ENCODE measurements at regions not wholly inside any gene's neighbourhood (a gene's known extent, or its start where the extent isn't known, plus 50 kb on each side); places are given as distances from the start of the nearest gene placed in this dataset.

GRCh38 chr4:63348735-63349673, 1060.2 kb downstream of the TECRL start:
- Histone ChIP-seq H3K4me3 (peak overlapping the region in 1 of 2 donors; percentile 51), H3K9me3 (no peaks in the 10 kb centered on the region), H3K27ac (no peak overlapping the region), H3K36me3 (ENCODE audit: low read depth, missing control alignments) (no peaks in the 10 kb centered on the region), H3K4me1 (no peaks in the 10 kb centered on the region), H3K27me3 (no peaks in the 10 kb centered on the region)
- DNase-seq: peak; percentile 14
- intact Hi-C loops (cut with DNase I; ENCODE audit: low total_unique reads): no loop called here
- TF ChIP-seq CTCF (IDR thresholded peaks at IDR 0.05): no peak
- TF ChIP-seq POLR2A (IDR thresholded peaks at IDR 0.05): no peak
- WGBS, 2 donors: 81 to 100% methylated on average over 8 to 56 of the region's 58 CpGs

GRCh38 chr4:63325140-63325539, 1084.1 kb downstream of the TECRL start:
- TF ChIP-seq CTCF (IDR thresholded peaks at IDR 0.05): no peak
- no peak for TF ChIP-seq POLR2A (IDR thresholded peaks at IDR 0.05)
- no peaks in the 10 kb centered on the region for H3K4me1 ChIP-seq
- no peak overlapping the region for H3K4me3 ChIP-seq
- no peaks in the 10 kb centered on the region for H3K9me3 ChIP-seq
- no peak for DNase-seq
- intact Hi-C loops (cut with DNase I; ENCODE audit: low total_unique reads): no loop called here
- no peaks in the 10 kb centered on the region for H3K27me3 ChIP-seq
- 60 to 63% methylated on average over 1 of the region's 1 CpG for WGBS, 2 donors
- H3K36me3 ChIP-seq (ENCODE audit: low read depth, missing control alignments): no peaks in the 10 kb centered on the region
- no peak overlapping the region for H3K27ac ChIP-seq

- no peak for DNase-seq
- Histone ChIP-seq H3K27ac (no peak overlapping the region), H3K27me3 (no peaks in the 10 kb centered on the region), H3K9me3 (no peaks in the 10 kb centered on the region), H3K4me1 (no peaks in the 10 kb centered on the region), H3K36me3 (ENCODE audit: low read depth, missing control alignments) (no peaks in the 10 kb centered on the region), H3K4me3 (no peak overlapping the region)
- 0% methylated on average over 1 of the region's 1 CpG for WGBS, 2 donors
- TF ChIP-seq CTCF (IDR thresholded peaks at IDR 0.05): no peak
- TF ChIP-seq POLR2A (IDR thresholded peaks at IDR 0.05): no peak
- intact Hi-C loops (cut with DNase I; ENCODE audit: low total_unique reads): no loop called here
These were observed 1092.6 kb downstream of the TECRL start for GRCh38 chr4:63316633-63317032.

- H3K27ac ChIP-seq: no peak overlapping the region
- no peaks in the 10 kb centered on the region for H3K36me3 ChIP-seq (ENCODE audit: low read depth, missing control alignments)
- TF ChIP-seq CTCF (IDR thresholded peaks at IDR 0.05) (no peak), POLR2A (IDR thresholded peaks at IDR 0.05) (no peak)
- intact Hi-C loops (cut with DNase I; ENCODE audit: low total_unique reads): no loop called here
- no peak overlapping the region for H3K4me3 ChIP-seq
- no peaks in the 10 kb centered on the region for H3K4me1 ChIP-seq
- WGBS, 2 donors: 80 to 84% methylated on average over 2 of the region's 2 CpGs
- DNase-seq: no peak
- H3K27me3 ChIP-seq: no peaks in the 10 kb centered on the region
- no peaks in the 10 kb centered on the region for H3K9me3 ChIP-seq
These were observed 1093.6 kb downstream of the TECRL start for GRCh38 chr4:63315651-63316050.

GRCh38 chr4:63308697-63309096, 1100.6 kb downstream of the TECRL start:
- no peak for DNase-seq
- Histone ChIP-seq H3K4me3 (no peak overlapping the region), H3K27me3 (no peaks in the 10 kb centered on the region), H3K36me3 (ENCODE audit: low read depth, missing control alignments) (no peaks in the 10 kb centered on the region), H3K9me3 (no peaks in the 10 kb centered on the region), H3K27ac (no peak overlapping the region), H3K4me1 (no peaks in the 10 kb centered on the region)
- intact Hi-C loops (cut with DNase I; ENCODE audit: low total_unique reads): no loop called here
- TF ChIP-seq CTCF (IDR thresholded peaks at IDR 0.05) (no peak), POLR2A (IDR thresholded peaks at IDR 0.05) (no peak)

Measured in testis (tissue), 2 donors.